Mammary epithelial cell (primary cell): ENCODE measurements at regions not wholly inside any gene's neighbourhood (a gene's known extent, or its start where the extent isn't known, plus 50 kb on each side); places are given as distances from the start of the nearest gene placed in this dataset.

Experiments
- EZH2 ChIP-seq: IDR thresholded peaks from 2 replicates; pipeline ENCODE4 v1.6.1; 2012; ENCODE audit warnings: low read length, inconsistent platforms, borderline replicate concordance
- TF ChIP-seq, protein P1 (sequence below), 2 donors: IDR thresholded peaks in 1 of 2; conservative IDR thresholded peaks in 1 of 2; 2 replicates each; pipeline ENCODE4 v1.5.1; 2011 to 2012; ENCODE audit warnings: inconsistent platforms in 2 of 2, low read length in 2 of 2, mild to moderate bottlenecking in 2 of 2, control low read depth in 1 of 2, low read depth in 1 of 2; ENCODE audit not compliant: insufficient read depth in 1 of 2; ENCODE audit errors: extremely low read depth in 1 of 2

DNA sequence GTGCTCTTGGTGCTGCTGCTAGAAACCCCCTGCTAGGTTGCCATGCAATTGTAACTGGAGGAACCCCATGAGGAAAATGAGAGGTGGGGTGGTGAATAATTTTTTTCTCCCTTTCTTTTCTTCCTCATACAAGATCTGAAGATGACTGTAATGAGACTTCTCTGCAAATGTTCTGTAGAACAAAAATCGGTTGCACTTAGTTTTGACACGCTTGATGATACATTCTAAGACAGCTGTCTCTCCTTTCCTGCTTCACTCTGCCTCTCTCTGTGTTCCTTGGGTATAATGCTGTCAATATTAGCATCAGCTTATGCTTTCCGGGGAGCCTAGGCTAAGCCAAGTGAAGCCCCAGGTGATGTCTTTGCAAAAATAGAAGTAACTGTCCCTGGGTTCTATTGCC is 721.5 kb downstream of the POM121L12 start:
- TF ChIP-seq, protein P1, sequence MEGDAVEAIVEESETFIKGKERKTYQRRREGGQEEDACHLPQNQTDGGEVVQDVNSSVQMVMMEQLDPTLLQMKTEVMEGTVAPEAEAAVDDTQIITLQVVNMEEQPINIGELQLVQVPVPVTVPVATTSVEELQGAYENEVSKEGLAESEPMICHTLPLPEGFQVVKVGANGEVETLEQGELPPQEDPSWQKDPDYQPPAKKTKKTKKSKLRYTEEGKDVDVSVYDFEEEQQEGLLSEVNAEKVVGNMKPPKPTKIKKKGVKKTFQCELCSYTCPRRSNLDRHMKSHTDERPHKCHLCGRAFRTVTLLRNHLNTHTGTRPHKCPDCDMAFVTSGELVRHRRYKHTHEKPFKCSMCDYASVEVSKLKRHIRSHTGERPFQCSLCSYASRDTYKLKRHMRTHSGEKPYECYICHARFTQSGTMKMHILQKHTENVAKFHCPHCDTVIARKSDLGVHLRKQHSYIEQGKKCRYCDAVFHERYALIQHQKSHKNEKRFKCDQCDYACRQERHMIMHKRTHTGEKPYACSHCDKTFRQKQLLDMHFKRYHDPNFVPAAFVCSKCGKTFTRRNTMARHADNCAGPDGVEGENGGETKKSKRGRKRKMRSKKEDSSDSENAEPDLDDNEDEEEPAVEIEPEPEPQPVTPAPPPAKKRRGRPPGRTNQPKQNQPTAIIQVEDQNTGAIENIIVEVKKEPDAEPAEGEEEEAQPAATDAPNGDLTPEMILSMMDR (conservative IDR thresholded peaks at IDR 0.05 in 1 of 2, IDR thresholded peaks at IDR 0.05 in 1 of 2; ENCODE audit: extremely low read depth in 1 of 2, insufficient read depth in 1 of 2, low read depth in 1 of 2, low read length in 2 of 2): no peak
- TF ChIP-seq EZH2: no peak
